OCI-LY1 (cell line): ENCODE measurements at regions not wholly inside any gene's neighbourhood (a gene's known extent, or its start where the extent isn't known, plus 50 kb on each side); places are given as distances from the start of the nearest gene placed in this dataset.

Experiments used
- CTCF ChIP-seq: fragments of 200-600 bp; sonication (generic), shearing (Covaris generic); IDR thresholded peaks from 2 replicates; pipeline ENCODE4 v1.5.1; 2017; ENCODE audit warnings: mild to moderate bottlenecking, antibody characterized with exemption, low read length, moderate library complexity, mixed read lengths
- EZH2 ChIP-seq: fragments of 200-600 bp; sonication (generic), shearing (Covaris generic); IDR thresholded peaks from 2 replicates; pipeline ENCODE4 v1.8.0; 2017; ENCODE audit warnings: borderline replicate concordance, mixed run types, mild to moderate bottlenecking, antibody characterized with exemption, low read length, moderate library complexity, mixed read lengths

- TF ChIP-seq EZH2 (no peak), CTCF (no peak)
Measured at GRCh38 chr2:67342394-67342793, 54.7 kb upstream of the ETAA1 start.
